ENCODE measurements at regions not wholly inside any gene's neighbourhood (a gene's known extent, or its start where the extent isn't known, plus 50 kb on each side); places are given as distances from the start of the nearest gene placed in this dataset.

GRCh38 chr5:61991866-61992265 is 314.1 kb upstream of the KIF2A start:
- no peak overlapping the region for H2BK15ac ChIP-seq (ENCODE audit: low read length)
- ChIA-PET CTCF (ENCODE audit: partially characterized antibody) (no interaction called here), POLR2A (ENCODE audit: partially characterized antibody) (no interaction called here)
- DNase-seq (ENCODE audit: low read depth in 1 of 2, low spot score in 2 of 2) (no peak), FAIRE-seq (no peak)
- no peaks in the 10 kb centered on the region for H3K4me1 ChIP-seq (replicated peaks in 1 of 4; ENCODE audit: control insufficient read depth in 3 of 4, insufficient read depth in 4 of 4, low read length in 3 of 4)
- no peak overlapping the region for H4K5ac ChIP-seq (ENCODE audit: insufficient read length, low read depth, low read length)
- no peak overlapping the region for H3K4ac ChIP-seq (replicated peaks; ENCODE audit: insufficient read length, low read depth, low read length)
- H2BK20ac ChIP-seq (ENCODE audit: low read length): no peak overlapping the region
- H2AFZ ChIP-seq (ENCODE audit: low read length): no peak overlapping the region
- no peaks in the 10 kb centered on the region for H3K79me1 ChIP-seq (ENCODE audit: low read depth, low read length)
- H4K8ac ChIP-seq (ENCODE audit: extremely low read depth, insufficient read depth, low read length): no peak overlapping the region
- H3K27me3 ChIP-seq (replicated peaks in 1 of 4; ENCODE audit: control insufficient read depth in 3 of 4, extremely low read depth in 1 of 4, insufficient read depth in 3 of 4, low read length in 3 of 4): no peaks in the 10 kb centered on the region
- no peaks in the 10 kb centered on the region for H3K23me2 ChIP-seq (ENCODE audit: low read depth, low read length)
- H3K4me3 ChIP-seq (ENCODE audit: extremely low read depth in 1 of 4, insufficient read depth in 2 of 4, low read depth in 3 of 4, low read length in 4 of 4): no peak overlapping the region
- H2AK5ac ChIP-seq (ENCODE audit: low read depth, low read length): no peak overlapping the region
- H4K91ac ChIP-seq (replicated peaks; ENCODE audit: insufficient read length, low read length): no peak overlapping the region
- no peak overlapping the region for H3K56ac ChIP-seq (replicated peaks; ENCODE audit: insufficient read length, low read depth, low read length)
- H2BK5ac ChIP-seq (ENCODE audit: low read depth, low read length): no peak overlapping the region
- no peak overlapping the region for H3K27ac ChIP-seq (ENCODE audit: low read depth, low read length)
- peaks cover 0 to 4% of the 10 kb centered on the region in 2 experiments; a peak in 1 of 4 replicates for H3K9me3 ChIP-seq (ENCODE audit: insufficient read depth in 2 of 2, low read depth in 1 of 2, low read length in 1 of 2)
- no peak overlapping the region for H2BK120ac ChIP-seq (replicated peaks; ENCODE audit: low read depth, low read length)
- no peak overlapping the region for H3K4me2 ChIP-seq (ENCODE audit: insufficient read depth in 1 of 2, low read depth in 2 of 2, low read length in 2 of 2)
- no peaks in the 10 kb centered on the region for H3K36me3 ChIP-seq (ENCODE audit: control insufficient read depth in 2 of 4, insufficient read depth in 4 of 4, low read length in 3 of 4)
- no peak overlapping the region for H3K18ac ChIP-seq (ENCODE audit: extremely low read depth, low read length)
- H3K14ac ChIP-seq (ENCODE audit: insufficient read length): no peak overlapping the region
- no peak overlapping the region for H2BK12ac ChIP-seq (ENCODE audit: low read depth, low read length)
- no peaks in the 10 kb centered on the region for H4K20me1 ChIP-seq (replicated peaks in 1 of 2; ENCODE audit: control insufficient read depth in 1 of 2, insufficient read depth in 2 of 2, low read length in 2 of 2)
- no peak overlapping the region for H3K23ac ChIP-seq (ENCODE audit: insufficient read length)
- no peaks in the 10 kb centered on the region for H3K79me2 ChIP-seq (ENCODE audit: control insufficient read depth in 1 of 2, insufficient read depth in 2 of 2, low read length in 2 of 2)
- no peak overlapping the region for H3K9ac ChIP-seq (replicated peaks in 1 of 4; ENCODE audit: extremely low read depth in 1 of 4, low read depth in 3 of 4, low read length in 3 of 4)
- 74% methylated on average over 2 of the region's 2 CpGs; no CpG with 5 or more reads in 1 of the 2 experiments for WGBS, 2 experiments (ENCODE audit: extremely low coverage in 1 of 2, insufficient coverage in 1 of 2, insufficient read length in 1 of 2, insufficient replicate concordance in 2 of 2, low coverage in 1 of 2, low lambda C conversion rate in 2 of 2, missing lambda C conversion rate in 1 of 2)
- TF ChIP-seq ASH2L (IDR thresholded peaks at IDR 0.05; ENCODE audit: low read length): no peak
- TF ChIP-seq SIRT6 (IDR thresholded peaks at IDR 0.05; ENCODE audit: low read length): no peak
- TF ChIP-seq NANOG (IDR thresholded peaks at IDR 0.05; ENCODE audit: insufficient read depth, low read depth, low read length, poor library complexity, severe bottlenecking): no peak
- TF ChIP-seq POLR2AphosphoS5 (IDR thresholded peaks at IDR 0.05; ENCODE audit: low read depth, low read length): no peak
- no peak for TF ChIP-seq NRF1 (IDR thresholded peaks at IDR 0.05; ENCODE audit: low read depth, low read length)
- no peak for TF ChIP-seq BRCA1 (IDR thresholded peaks at IDR 0.05; ENCODE audit: low read depth, low read length)
- TF ChIP-seq SIN3A (conservative IDR thresholded peaks at IDR 0.05 in 1 of 2, IDR thresholded peaks at IDR 0.05 in 1 of 2; ENCODE audit: low read depth in 1 of 2, low read length in 2 of 2): no peak
- TF ChIP-seq KDM5A (IDR thresholded peaks at IDR 0.05; ENCODE audit: low read length): no peak
- no peak for TF ChIP-seq CEBPB (IDR thresholded peaks at IDR 0.05; ENCODE audit: low read depth, low read length)
- no peak for TF ChIP-seq KDM1A (IDR thresholded peaks at IDR 0.05; ENCODE audit: borderline replicate concordance, low read length)
- TF ChIP-seq RFX5 (IDR thresholded peaks at IDR 0.05; ENCODE audit: borderline replicate concordance, low read depth, low read length): no peak
- TF ChIP-seq TCF12 (IDR thresholded peaks at IDR 0.05; ENCODE audit: low read depth, low read length): no peak
- TF ChIP-seq, protein P1, sequence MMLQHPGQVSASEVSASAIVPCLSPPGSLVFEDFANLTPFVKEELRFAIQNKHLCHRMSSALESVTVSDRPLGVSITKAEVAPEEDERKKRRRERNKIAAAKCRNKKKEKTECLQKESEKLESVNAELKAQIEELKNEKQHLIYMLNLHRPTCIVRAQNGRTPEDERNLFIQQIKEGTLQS (IDR thresholded peaks at IDR 0.05; ENCODE audit: insufficient read depth, low read depth, low read length): no peak
- TF ChIP-seq SUZ12 (IDR thresholded peaks at IDR 0.05; ENCODE audit: low read length): no peak
- no peak for TF ChIP-seq CBX8 (IDR thresholded peaks at IDR 0.05; ENCODE audit: borderline replicate concordance, low read depth, low read length)
- no peak for TF ChIP-seq TEAD4 (IDR thresholded peaks at IDR 0.05; ENCODE audit: low read depth, low read length)
